ENCODE measurements at regions not wholly inside any gene's neighbourhood (a gene's known extent, or its start where the extent isn't known, plus 50 kb on each side); places are given as distances from the start of the nearest gene placed in this dataset.

DNA sequence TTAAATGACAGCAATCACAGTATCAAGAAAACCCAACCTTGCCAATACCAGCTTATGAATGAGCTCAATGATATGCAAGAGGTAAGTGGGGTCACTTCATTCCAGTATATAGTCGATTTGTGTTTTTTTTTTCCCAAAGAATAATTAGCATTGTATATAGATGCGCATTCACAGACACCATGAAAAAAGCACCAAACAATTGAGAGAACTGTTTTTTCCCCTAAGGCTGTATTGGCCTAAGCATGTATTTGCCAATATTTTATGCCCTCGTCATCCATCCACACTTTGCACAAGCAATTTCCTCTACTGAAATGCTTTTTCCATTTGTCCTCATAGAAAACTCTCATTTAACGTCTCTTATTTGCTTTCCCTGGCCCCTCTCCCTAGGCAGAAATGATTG is 213.7 kb downstream of the SAMD5 start:
- TF ChIP-seq, protein P1, sequence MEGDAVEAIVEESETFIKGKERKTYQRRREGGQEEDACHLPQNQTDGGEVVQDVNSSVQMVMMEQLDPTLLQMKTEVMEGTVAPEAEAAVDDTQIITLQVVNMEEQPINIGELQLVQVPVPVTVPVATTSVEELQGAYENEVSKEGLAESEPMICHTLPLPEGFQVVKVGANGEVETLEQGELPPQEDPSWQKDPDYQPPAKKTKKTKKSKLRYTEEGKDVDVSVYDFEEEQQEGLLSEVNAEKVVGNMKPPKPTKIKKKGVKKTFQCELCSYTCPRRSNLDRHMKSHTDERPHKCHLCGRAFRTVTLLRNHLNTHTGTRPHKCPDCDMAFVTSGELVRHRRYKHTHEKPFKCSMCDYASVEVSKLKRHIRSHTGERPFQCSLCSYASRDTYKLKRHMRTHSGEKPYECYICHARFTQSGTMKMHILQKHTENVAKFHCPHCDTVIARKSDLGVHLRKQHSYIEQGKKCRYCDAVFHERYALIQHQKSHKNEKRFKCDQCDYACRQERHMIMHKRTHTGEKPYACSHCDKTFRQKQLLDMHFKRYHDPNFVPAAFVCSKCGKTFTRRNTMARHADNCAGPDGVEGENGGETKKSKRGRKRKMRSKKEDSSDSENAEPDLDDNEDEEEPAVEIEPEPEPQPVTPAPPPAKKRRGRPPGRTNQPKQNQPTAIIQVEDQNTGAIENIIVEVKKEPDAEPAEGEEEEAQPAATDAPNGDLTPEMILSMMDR (IDR thresholded peaks at IDR 0.05; ENCODE audit: insufficient read depth, low read length), result no peak
- TF ChIP-seq POLR2AphosphoS5 (IDR thresholded peaks at IDR 0.05; ENCODE audit: low read depth) (no peak), GABPA (IDR thresholded peaks at IDR 0.05; ENCODE audit: low read depth) (no peak)
- TF ChIP-seq, protein P2, sequence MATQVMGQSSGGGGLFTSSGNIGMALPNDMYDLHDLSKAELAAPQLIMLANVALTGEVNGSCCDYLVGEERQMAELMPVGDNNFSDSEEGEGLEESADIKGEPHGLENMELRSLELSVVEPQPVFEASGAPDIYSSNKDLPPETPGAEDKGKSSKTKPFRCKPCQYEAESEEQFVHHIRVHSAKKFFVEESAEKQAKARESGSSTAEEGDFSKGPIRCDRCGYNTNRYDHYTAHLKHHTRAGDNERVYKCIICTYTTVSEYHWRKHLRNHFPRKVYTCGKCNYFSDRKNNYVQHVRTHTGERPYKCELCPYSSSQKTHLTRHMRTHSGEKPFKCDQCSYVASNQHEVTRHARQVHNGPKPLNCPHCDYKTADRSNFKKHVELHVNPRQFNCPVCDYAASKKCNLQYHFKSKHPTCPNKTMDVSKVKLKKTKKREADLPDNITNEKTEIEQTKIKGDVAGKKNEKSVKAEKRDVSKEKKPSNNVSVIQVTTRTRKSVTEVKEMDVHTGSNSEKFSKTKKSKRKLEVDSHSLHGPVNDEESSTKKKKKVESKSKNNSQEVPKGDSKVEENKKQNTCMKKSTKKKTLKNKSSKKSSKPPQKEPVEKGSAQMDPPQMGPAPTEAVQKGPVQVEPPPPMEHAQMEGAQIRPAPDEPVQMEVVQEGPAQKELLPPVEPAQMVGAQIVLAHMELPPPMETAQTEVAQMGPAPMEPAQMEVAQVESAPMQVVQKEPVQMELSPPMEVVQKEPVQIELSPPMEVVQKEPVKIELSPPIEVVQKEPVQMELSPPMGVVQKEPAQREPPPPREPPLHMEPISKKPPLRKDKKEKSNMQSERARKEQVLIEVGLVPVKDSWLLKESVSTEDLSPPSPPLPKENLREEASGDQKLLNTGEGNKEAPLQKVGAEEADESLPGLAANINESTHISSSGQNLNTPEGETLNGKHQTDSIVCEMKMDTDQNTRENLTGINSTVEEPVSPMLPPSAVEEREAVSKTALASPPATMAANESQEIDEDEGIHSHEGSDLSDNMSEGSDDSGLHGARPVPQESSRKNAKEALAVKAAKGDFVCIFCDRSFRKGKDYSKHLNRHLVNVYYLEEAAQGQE (IDR thresholded peaks at IDR 0.05; ENCODE audit: insufficient replicate concordance, low read depth), result no peak

All from HL-60 (cell line).